NOMO-1 treated with dmso at 0.1 percent for 144 hours (cell line): ENCODE measurements at regions not wholly inside any gene's neighbourhood (a gene's known extent, or its start where the extent isn't known, plus 50 kb on each side); places are given as distances from the start of the nearest gene placed in this dataset.
A peak's percentile ranks its signal among the peaks of the same experiment; 100 is the strongest.

Source experiments
- DNase-seq: peaks from one replicate; lab custom pipeline; 2025; ENCODE audit not compliant: unreplicated experiment; lab: John Stamatoyannopoulos, UW

GRCh38 chr3:30258426-30259392, 347.7 kb upstream of the TGFBR2 start:
- no peak for DNase-seq

GRCh38 chr3:30259730-30260129, 346.7 kb upstream of the TGFBR2 start:
- DNase-seq: no peak

DNA sequence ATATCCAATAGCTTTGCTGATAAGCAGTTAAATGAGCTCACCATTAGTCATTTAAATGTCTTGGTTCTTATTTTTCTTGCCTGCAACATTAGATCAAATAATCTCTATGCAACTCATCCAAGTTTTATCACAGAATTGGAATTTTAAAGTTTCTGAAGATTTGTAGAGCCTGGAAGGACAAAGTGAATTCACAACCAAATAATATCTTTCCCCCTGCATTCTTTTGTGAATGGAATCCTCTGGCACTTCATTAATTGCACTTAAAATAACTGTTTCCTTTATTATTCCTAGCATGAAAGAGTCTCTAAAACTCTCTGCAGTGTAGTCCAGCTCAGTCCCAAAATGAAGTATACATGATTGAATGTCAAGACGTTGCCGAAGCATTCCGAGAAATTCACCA, 345.6 kb upstream of the TGFBR2 start:
- no peak for DNase-seq

GRCh38 chr3:30263238-30263924, 343.0 kb upstream of the TGFBR2 start:
- no peak for DNase-seq

- DNase-seq: no peak
Observed at GRCh38 chr3:30263925-30264313, 342.5 kb upstream of the TGFBR2 start.

GRCh38 chr3:30266524-30266923, 339.9 kb upstream of the TGFBR2 start:
- no peak for DNase-seq

- DNase-seq: no peak
Observed at GRCh38 chr3:30268288-30268687, 338.1 kb upstream of the TGFBR2 start.

GRCh38 chr3:30269751-30270445, 336.5 kb upstream of the TGFBR2 start:
- peak; percentile 72 for DNase-seq

GRCh38 chr3:30271781-30272180, 334.6 kb upstream of the TGFBR2 start:
- DNase-seq: no peak

DNA sequence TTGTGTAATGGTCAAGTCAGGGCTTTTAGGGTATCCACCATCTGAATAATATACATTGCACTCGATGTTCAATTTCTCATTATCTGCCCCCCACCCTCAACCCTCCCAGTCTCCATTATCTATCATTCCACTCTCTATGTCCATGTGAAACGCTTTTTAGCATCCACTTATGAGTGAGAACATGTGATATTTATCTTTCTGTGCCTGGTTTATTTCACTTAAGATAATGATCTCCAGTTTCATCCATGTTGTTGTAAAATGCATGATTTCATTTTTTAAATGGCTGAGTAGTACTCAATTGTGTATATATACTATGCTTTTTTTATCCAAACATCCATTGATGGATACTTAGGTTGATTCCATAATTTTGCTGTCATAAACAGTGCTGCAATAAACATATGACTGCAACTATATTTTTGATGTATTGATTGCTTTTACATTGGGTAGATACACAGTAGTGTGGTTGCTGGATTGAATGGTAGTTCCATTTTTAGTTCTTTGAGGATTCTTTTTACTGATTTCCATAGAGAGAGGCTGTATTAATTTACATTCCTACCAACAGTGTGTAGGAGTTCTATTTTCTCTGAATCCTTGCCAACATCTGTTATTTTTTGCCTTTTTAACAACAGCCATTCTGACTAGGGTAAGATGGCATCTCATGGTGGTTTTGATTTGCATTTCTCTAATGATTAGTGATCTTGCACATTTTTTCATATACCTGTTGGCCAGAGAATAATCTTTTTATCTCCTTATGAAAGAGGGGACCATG, 332.9 kb upstream of the TGFBR2 start:
- DNase-seq: no peak

DNA sequence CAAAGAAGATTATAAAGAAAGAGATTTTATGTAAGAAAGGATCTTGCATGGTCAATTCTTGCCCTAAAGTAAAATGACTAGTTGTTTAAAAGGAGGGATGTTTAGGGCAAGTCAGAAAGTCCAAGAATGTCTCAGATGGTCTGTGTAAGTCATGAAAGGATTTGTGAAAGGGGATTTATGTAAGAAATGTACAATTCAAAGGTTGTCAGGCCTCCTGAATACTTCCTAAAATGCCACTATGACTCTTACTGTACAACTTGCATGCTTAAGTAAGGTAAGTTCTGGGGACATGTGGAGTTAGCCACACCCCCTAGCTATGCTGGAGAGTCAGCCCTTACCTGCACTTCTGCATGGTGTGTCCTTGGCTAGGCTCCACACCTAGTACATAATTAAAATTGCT, 328.9 kb upstream of the TGFBR2 start:
- DNase-seq: no peak

GRCh38 chr3:30281526-30281925, 324.9 kb upstream of the TGFBR2 start:
- DNase-seq: no peak

GRCh38 chr3:30282154-30282696, 324.2 kb upstream of the TGFBR2 start:
- DNase-seq: no peak

DNA sequence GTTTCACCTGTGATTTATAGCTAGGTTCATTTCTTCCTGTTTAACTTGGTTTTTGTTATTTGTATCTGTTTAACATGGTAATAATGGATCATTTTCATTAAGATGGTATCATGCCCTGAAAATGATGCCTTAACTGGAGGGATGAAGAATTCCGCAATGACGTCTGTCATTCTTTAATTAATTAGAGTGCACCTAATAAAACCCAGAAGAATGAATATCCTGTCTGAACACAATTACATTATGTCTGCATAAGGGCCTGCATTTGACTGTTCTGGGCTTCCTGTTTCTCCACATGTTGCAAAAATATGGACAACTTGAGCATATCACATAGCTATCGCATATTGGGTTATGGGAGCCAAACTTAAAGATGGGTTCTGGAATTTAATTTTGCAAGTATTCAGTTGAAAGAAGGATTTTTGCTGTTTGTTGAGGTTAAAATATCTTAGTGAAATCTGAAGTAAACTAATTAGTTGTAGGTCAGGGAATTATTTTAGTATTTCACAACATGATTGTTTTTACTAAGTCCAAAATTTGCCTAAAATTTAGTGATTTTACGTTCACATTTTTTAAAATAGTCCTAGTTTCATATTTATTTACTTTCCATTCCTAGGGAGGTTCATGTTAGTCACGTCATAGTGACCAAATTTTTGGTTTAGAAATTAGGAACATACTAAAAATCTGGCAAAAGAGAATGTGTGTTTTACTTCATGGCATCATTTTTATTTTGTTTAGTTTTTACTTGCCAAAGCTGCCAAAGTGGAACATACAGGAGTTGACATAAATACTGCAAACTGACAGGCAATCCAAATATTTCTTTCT, 321.0 kb upstream of the TGFBR2 start:
- DNase-seq: no peak

GRCh38 chr3:30286007-30286669, 320.3 kb upstream of the TGFBR2 start:
- no peak for DNase-seq

GRCh38 chr3:30286811-30287210, 319.6 kb upstream of the TGFBR2 start:
- no peak for DNase-seq

DNA sequence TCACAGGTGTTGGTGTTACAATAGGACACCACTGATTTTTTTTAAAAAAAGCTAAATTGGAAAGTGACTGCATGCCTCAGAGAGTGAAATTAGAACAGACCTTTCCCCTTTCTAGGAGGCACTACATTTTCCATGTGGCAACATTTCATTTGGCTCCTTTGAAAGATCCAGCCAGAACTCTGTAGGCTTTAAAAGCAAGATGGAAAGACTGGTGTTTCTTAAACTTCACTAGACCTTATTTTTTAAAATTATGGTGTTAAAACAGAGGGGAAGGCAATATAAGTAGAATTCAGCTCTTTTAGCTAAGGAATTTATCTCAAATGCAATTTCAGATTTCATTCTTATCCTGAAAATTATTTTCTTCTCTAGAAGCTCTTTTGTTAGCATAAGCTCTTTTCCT, 317.6 kb upstream of the TGFBR2 start:
- no peak for DNase-seq

DNA sequence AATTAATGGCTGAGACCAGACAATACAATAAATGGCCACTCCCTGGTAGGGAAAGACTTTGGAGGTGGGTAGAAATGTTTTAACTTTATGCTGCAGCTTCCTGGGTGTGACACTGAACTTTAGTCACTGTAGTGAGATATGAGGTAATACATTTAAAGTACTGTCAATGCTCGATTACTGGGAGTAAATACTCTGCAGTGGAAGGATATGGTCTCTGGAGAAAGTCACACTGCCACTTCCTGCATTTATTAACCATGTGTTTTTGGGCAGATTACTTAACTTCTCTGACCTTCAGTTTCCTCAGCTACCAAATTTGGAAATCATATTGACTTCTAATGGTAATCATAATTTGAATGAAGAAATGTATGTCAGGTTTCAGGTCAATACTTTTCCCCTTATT, 317.1 kb upstream of the TGFBR2 start:
- no peak for DNase-seq

GRCh38 chr3:30289766-30290165, 316.6 kb upstream of the TGFBR2 start:
- DNase-seq: peak; percentile 17
